AG04449 (cell line): ENCODE measurements at regions not wholly inside any gene's neighbourhood (a gene's known extent, or its start where the extent isn't known, plus 50 kb on each side); places are given as distances from the start of the nearest gene placed in this dataset.
A peak's percentile ranks its signal among the peaks of the same experiment; 100 is the strongest.

Source experiments
- CTCF ChIA-PET: fragments of 350-600 bp; formaldehyde crosslinking; extraction: SDS; loops from one replicate; lab custom pipeline; 2021; ENCODE audit warnings: antibody characterized with exemption; lab: Yijun Ruan, JAX
- POLR2A ChIA-PET: fragments of 400-600, 350-600 bp; formaldehyde crosslinking; extraction: SDS; loops from one replicate; lab custom pipeline; 2020; ENCODE audit warnings: antibody characterized with exemption, inconsistent platforms; lab: Yijun Ruan, JAX
- DNase-seq: peaks from one replicate; pipeline ENCODE4 v3.0.0-alpha.2; 2010; ENCODE audit warnings: low read depth, low spot score
- H3K4me3 ChIP-seq: 2 replicates; pipeline ENCODE4 v1.5.1; 2011; ENCODE audit warnings: low read depth, mild to moderate bottlenecking, control low read depth, low read length
- TF ChIP-seq, protein P1 (sequence below): IDR thresholded peaks from one replicate; pipeline ENCODE4 v1.5.1; 2011; ENCODE audit warnings: mild to moderate bottlenecking, moderate library complexity, low read length, control low read depth, inconsistent platforms; ENCODE audit not compliant: insufficient read depth; ENCODE audit errors: missing control alignments

DNA sequence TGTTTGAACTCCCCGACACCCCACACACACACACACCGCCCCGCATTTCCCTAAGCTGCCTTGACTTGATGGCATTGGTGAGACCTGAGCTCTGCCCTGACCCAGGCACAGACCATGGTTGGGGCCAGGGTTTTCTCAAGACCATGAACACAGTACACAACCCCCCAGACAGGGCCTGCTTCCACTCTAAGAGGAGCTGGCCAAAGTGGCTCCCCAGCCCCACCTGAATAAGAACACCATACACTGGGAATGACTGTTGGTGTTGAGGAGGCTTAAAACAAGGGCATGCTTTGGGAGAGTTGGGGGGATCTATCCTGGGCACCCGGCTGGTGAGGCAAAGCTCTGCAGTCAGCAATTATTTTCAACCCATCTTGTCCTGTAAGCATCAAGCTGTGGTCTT lies 77.6 kb upstream of the SYT6 start:
- H3K4me3 ChIP-seq: no peak overlapping the region
- DNase-seq: no peak
- ChIA-PET POLR2A (no interaction called here), CTCF (no interaction called here)
- TF ChIP-seq, protein P1, sequence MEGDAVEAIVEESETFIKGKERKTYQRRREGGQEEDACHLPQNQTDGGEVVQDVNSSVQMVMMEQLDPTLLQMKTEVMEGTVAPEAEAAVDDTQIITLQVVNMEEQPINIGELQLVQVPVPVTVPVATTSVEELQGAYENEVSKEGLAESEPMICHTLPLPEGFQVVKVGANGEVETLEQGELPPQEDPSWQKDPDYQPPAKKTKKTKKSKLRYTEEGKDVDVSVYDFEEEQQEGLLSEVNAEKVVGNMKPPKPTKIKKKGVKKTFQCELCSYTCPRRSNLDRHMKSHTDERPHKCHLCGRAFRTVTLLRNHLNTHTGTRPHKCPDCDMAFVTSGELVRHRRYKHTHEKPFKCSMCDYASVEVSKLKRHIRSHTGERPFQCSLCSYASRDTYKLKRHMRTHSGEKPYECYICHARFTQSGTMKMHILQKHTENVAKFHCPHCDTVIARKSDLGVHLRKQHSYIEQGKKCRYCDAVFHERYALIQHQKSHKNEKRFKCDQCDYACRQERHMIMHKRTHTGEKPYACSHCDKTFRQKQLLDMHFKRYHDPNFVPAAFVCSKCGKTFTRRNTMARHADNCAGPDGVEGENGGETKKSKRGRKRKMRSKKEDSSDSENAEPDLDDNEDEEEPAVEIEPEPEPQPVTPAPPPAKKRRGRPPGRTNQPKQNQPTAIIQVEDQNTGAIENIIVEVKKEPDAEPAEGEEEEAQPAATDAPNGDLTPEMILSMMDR: no peak

DNA sequence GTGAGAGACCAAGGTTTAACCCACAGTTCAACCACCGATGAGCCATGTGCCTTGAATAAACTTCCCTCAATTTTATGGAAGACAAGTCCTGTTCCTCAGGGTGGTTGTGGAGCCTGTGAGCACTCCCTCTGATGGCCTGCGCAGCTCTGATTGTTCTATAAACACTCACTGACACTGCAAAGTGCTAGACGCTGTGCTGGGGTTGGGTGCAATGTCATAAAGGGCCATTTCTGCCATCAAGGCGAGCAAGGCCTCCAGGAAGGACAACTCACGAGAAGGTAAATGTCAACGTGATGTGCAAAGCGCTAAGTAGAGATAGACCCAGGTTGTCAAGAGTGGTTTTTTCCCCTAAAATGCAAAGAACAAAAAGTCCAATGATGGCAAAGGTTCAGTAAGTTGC lies 75.7 kb upstream of the SYT6 start:
- TF ChIP-seq, protein P1: no peak
- CTCF ChIA-PET: no interaction called here
- DNase-seq: no peak
- POLR2A ChIA-PET: no interaction called here
- H3K4me3 ChIP-seq: no peak overlapping the region

DNA sequence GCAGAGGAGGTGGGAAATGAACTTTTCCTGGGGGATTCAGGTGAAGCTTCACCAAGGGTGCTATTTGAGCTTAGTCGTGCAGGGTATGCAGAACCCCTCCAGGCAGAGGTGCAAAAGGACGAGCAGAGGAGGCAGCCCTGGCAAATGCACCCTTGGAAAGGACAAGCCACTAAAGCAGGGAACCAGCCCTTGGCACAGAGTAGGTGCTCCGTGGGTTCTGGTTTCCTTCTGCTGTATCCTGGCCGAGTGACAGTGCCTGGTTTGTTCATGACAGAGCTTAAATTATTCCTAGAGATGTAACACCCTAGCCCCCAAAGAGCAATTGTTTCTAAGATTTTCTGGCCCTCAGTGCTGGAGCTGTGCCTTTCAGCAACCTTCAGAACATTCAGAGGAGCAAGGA lies 73.4 kb upstream of the SYT6 start:
- H3K4me3 ChIP-seq: no peak overlapping the region
- TF ChIP-seq, protein P1: no peak
- ChIA-PET POLR2A (interaction anchor here (0.6 kb wide), 1 partner anchor 467 kb away, joined by 3 read pairs; no protein-coding TSS in a partner anchor), CTCF (no interaction called here)
- DNase-seq: no peak

DNA sequence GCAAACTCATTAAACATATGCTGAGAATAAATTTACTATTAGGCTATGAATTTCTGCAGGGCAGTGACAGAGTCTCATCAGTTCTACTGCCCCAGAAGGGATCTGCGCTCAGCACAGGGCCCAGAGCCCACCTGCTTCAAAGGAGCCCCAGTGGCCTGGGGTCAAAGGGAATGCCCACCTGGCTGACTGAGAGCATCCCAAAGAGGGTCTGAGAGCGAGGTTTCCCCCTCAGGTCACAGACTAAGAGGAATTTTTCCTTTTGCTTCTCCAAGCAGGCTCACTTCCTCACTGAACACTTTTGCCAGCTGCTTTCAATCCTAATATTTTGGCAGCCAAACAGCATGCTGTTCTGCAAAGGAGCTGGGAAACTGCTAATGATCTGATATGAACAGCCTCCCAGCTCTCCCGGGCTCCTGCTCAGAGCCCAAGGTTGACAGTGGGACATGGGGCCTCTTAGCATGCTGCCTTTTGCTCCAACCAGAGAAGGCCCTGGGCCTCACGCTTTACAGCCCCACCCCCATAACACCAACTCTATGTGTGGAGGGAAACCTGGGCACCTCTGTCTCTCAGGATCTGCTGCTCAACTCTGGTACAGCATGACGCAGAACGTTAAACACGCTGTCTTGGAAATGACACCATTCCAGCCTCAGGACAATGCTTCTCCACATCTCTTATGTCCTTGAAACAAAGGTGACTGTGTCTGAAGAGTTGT lies 70.7 kb upstream of the SYT6 start:
- no peak for DNase-seq
- ChIA-PET POLR2A (no interaction called here), CTCF (no interaction called here)

DNA sequence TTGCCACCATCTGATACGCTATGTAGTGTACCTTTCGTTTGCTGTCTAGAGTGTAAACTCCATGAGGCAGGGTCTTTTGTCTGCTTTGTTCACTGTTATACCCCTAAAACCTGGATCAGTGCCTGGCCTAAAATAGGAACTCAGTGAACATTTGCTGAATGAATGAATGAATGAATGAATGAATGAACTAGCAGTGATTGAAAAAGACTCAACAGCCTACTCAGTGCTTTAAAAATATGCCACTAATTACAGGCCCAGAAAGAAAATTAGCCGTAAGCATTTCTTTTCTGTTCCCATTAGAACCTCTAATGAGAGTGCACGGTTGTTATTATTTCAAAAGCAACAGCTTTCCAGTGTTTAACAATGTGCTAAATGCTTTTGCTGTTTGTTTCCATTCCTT lies 69.3 kb upstream of the SYT6 start:
- no peak for DNase-seq
- H3K4me3 ChIP-seq: no peak overlapping the region
- TF ChIP-seq, protein P1: no peak
- CTCF ChIA-PET: no interaction called here
- POLR2A ChIA-PET: no interaction called here

More for the DNA sequence above, 70.7 kb upstream of the SYT6 start:
- TF ChIP-seq, protein P1: no peak
- H3K4me3 ChIP-seq: no peak overlapping the region

DNA sequence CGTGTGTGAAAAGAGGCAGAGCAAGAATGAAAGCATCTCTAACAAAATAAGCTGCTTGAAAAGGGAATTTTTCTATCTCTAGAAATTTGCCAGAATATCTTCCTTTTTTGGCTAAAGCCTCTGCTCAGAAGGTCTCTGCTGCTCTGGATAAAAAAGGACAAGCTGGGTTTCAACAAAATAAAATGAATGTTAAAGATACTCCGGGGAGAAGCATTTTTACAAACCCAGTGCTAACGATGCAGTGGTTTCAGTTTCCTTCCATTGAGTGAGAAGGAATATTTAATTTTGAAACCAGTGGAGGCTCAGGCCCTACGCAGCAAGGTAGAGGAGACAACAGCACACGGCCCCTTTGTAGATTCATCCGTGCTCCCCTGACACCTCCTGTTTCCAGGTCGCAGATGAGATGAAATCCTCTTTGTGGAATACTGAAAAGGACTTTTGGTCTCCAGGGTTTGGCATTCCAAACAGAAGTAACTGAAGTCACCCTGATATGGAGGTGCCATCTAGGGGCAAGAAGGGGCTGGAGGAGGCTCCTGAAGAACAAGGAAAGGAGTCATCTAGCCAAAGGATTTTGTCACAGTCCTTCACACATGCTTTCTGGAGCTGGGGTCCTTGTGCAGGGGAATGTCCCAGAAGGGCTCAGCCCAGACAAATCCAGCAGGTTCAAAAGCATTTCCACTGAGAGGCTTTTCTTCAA lies 65.7 kb upstream of the SYT6 start:
- TF ChIP-seq, protein P1: peak; percentile 3
- POLR2A ChIA-PET: no interaction called here
- no peak overlapping the region for H3K4me3 ChIP-seq
- DNase-seq: no peak
- CTCF ChIA-PET: interaction anchor here (0.5 kb wide), 1 partner anchor 242 kb away, joined by 3 read pairs; no protein-coding TSS in a partner anchor
